ENCODE measurements at regions not wholly inside any gene's neighbourhood (a gene's known extent, or its start where the extent isn't known, plus 50 kb on each side); places are given as distances from the start of the nearest gene placed in this dataset.

DNA sequence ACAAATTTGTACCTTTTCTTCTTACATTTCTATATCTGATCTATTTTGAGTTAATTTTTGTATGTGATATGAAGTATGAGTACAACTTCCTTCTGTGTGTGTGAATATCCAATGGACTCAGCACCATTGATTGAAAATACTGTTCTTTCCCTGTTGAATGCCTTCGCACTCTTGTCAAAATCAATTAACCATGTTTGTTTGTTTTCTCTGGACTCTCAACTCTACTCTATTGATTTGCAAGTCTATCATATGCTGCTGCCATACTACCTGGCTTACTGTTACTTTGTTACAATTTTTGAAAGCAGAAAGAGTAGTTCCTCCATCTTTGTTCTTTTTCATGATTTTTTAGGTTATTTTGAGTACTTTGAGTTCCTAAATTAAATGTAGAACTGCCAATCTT is 1437.4 kb upstream of the SPRY2 start:
- TF ChIP-seq, protein P1, sequence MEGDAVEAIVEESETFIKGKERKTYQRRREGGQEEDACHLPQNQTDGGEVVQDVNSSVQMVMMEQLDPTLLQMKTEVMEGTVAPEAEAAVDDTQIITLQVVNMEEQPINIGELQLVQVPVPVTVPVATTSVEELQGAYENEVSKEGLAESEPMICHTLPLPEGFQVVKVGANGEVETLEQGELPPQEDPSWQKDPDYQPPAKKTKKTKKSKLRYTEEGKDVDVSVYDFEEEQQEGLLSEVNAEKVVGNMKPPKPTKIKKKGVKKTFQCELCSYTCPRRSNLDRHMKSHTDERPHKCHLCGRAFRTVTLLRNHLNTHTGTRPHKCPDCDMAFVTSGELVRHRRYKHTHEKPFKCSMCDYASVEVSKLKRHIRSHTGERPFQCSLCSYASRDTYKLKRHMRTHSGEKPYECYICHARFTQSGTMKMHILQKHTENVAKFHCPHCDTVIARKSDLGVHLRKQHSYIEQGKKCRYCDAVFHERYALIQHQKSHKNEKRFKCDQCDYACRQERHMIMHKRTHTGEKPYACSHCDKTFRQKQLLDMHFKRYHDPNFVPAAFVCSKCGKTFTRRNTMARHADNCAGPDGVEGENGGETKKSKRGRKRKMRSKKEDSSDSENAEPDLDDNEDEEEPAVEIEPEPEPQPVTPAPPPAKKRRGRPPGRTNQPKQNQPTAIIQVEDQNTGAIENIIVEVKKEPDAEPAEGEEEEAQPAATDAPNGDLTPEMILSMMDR (IDR thresholded peaks at IDR 0.05; ENCODE audit: insufficient read depth, low read length, poor library complexity, severe bottlenecking), result no peak
- H3K4me3 ChIP-seq (ENCODE audit: low read depth, low read length), result no peak overlapping the region
- H3K27me3 ChIP-seq (ENCODE audit: control insufficient read depth, insufficient read depth, low read length), result no peaks in the 10 kb centered on the region
- no peaks in the 10 kb centered on the region for H3K36me3 ChIP-seq (ENCODE audit: control insufficient read depth, insufficient read depth, low read length)
- no peak for DNase-seq (ENCODE audit: low read depth)

DNA sequence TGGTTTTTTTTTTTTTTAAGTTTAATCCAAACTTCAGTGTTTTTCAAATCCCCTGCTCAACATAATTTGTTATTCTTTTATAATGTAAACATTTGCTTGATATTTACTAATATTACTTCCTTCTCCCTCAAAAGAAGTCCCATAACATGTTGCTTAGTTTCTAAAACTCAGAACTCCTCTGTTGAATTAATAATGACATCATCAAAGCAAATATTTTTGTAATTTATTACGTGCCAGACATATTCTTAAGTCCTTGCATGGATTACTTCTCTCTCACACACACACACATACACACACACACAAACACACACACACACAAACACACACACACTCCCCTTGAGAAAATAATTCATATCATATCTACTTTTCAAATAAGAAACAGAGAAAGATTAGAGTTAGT is 1432.3 kb upstream of the SPRY2 start:
- TF ChIP-seq, protein P1 (IDR thresholded peaks at IDR 0.05; ENCODE audit: insufficient read depth, low read length, poor library complexity, severe bottlenecking), result no peak
- H3K36me3 ChIP-seq (ENCODE audit: control insufficient read depth, insufficient read depth, low read length), result no peaks in the 10 kb centered on the region
- no peaks in the 10 kb centered on the region for H3K27me3 ChIP-seq (ENCODE audit: control insufficient read depth, insufficient read depth, low read length)
- DNase-seq (ENCODE audit: low read depth), result no peak
- no peak overlapping the region for H3K4me3 ChIP-seq (ENCODE audit: low read depth, low read length)

DNA sequence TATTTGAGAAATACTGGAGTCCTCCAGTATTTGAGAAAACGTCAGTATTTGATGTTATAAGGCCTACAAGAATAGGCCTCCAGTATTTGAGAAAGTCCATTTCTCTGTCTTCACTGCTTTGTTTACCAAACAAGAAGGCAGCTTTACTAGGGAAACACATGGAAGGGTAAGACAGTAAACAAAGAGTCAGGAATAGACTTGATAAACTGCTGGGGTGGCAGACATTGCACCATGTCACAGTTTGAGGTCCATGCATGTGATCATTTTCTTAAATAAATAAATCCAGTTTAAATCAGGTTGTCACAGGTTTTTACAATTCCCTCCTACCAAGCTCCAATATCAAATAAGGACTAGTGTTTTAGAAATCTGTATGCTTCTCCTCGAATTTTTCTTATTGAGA is 1431.0 kb upstream of the SPRY2 start:
- no peak for DNase-seq (ENCODE audit: low read depth)
- no peak overlapping the region for H3K4me3 ChIP-seq (ENCODE audit: low read depth, low read length)
- TF ChIP-seq, protein P1 (IDR thresholded peaks at IDR 0.05; ENCODE audit: insufficient read depth, low read length, poor library complexity, severe bottlenecking), result no peak
- no peaks in the 10 kb centered on the region for H3K36me3 ChIP-seq (ENCODE audit: control insufficient read depth, insufficient read depth, low read length)
- no peaks in the 10 kb centered on the region for H3K27me3 ChIP-seq (ENCODE audit: control insufficient read depth, insufficient read depth, low read length)

DNA sequence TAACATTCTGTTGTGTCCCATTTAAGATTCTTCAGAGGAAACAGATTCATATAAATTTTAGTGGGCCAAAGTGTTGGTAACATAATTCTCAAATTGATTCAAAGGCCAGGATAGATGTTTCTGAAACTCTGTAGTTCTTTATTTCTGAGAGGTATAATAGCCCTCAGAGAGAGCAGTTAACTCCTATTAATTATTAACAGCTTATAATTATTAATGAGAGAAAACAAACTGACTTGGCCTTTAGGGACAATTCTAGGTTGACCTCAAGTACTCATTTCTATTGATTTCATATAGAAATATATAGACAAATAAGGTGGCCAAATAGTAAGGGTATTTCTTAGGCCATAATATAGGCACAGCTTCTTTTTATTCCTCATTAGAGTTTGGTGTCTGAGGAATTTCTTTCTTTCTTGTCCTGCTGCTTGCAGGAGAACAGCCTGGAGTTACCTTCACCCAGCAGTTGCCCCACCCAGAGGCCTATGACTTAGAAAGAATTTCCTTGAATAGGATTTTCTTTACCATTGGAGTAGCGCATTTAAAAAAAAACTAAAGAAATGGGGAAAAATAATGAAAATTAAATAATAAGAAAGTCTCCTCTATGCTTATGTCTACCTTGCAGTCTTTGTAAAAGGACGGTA is 1430.1 kb upstream of the SPRY2 start:
- TF ChIP-seq, protein P1 (IDR thresholded peaks at IDR 0.05; ENCODE audit: insufficient read depth, low read length, poor library complexity, severe bottlenecking), result no peak
- DNase-seq (ENCODE audit: low read depth), result no peak
- Histone ChIP-seq H3K36me3 (ENCODE audit: control insufficient read depth, insufficient read depth, low read length) (no peaks in the 10 kb centered on the region), H3K4me3 (ENCODE audit: low read depth, low read length) (no peak overlapping the region), H3K27me3 (ENCODE audit: control insufficient read depth, insufficient read depth, low read length) (no peaks in the 10 kb centered on the region)

DNA sequence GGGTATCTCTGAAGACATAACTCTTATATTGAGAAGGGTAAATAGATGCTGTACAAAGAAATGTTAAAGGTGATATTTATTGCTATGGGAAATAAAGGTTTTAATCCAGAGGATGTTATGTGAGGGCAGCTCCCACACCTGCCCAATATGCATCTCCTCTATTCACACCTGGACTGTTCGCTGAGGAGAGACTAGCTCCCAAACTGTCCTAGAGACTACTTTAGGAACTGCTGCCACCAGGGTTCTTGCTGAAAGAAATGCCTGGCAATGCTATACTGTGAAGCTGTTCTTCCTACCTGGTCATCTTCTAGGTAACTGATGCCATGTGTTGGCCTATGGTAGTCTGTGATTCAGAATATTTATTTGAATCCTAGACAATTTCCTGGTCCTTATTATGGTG is 1421.5 kb upstream of the SPRY2 start:
- no peaks in the 10 kb centered on the region for H3K27me3 ChIP-seq (ENCODE audit: control insufficient read depth, insufficient read depth, low read length)
- H3K36me3 ChIP-seq (ENCODE audit: control insufficient read depth, insufficient read depth, low read length), result no peaks in the 10 kb centered on the region
- TF ChIP-seq, protein P1 (IDR thresholded peaks at IDR 0.05; ENCODE audit: insufficient read depth, low read length, poor library complexity, severe bottlenecking), result no peak
- no peak for DNase-seq (ENCODE audit: low read depth)
- H3K4me3 ChIP-seq (ENCODE audit: low read depth, low read length), result no peak overlapping the region

DNA sequence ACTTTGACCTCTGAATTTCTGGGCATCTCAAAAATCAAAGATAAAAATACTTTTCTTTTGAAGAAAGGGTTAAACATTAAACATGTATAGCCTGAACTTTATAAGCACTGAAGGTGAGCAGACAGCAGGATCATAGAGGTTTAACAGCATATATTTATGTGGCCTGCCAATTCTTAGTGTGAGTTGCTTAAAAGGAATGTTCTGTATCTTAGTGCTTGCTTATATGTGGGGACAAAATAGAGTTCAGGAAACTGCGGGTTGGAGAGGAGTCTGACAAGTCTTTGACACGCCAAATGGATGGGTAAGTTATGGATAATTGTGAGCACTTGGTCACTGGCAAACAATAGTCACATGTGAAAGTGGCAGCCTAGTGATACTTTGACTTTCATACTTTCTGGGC is 1419.4 kb upstream of the SPRY2 start:
- no peak overlapping the region for H3K4me3 ChIP-seq (ENCODE audit: low read depth, low read length)
- TF ChIP-seq, protein P1 (IDR thresholded peaks at IDR 0.05; ENCODE audit: insufficient read depth, low read length, poor library complexity, severe bottlenecking), result no peak
- DNase-seq (ENCODE audit: low read depth), result no peak
- H3K36me3 ChIP-seq (ENCODE audit: control insufficient read depth, insufficient read depth, low read length), result no peaks in the 10 kb centered on the region
- no peaks in the 10 kb centered on the region for H3K27me3 ChIP-seq (ENCODE audit: control insufficient read depth, insufficient read depth, low read length)
